GM12872 (cell line): ENCODE measurements at regions not wholly inside any gene's neighbourhood (a gene's known extent, or its start where the extent isn't known, plus 50 kb on each side); places are given as distances from the start of the nearest gene placed in this dataset.

Experiments used
- CTCF ChIP-seq: IDR thresholded peaks from 3 replicates; pipeline ENCODE4 v1.5.1; 2011; ENCODE audit warnings: low read depth, mild to moderate bottlenecking, low read length, moderate library complexity; ENCODE audit not compliant: insufficient read depth

GRCh38 chr6:120147071-120147871 is 797.7 kb upstream of the MAN1A1 start:
- TF ChIP-seq CTCF = peak; percentile 44; the same call in 2 of the 3 replicates

- TF ChIP-seq CTCF = no peak
Observed at GRCh38 chr6:120141601-120142000, 792.0 kb upstream of the MAN1A1 start.

- no peak for TF ChIP-seq CTCF
Observed at GRCh38 chr6:120137492-120137891, 787.9 kb upstream of the MAN1A1 start.

- no peak for TF ChIP-seq CTCF
Observed at GRCh38 chr6:120129228-120129627, 779.7 kb upstream of the MAN1A1 start.

- no peak for TF ChIP-seq CTCF
Observed at GRCh38 chr6:120122401-120122800, 772.8 kb upstream of the MAN1A1 start.

GRCh38 chr6:120116343-120116742 is 766.8 kb upstream of the MAN1A1 start:
- TF ChIP-seq CTCF = no peak

- TF ChIP-seq CTCF = no peak
Observed at GRCh38 chr6:120112980-120113379, 763.4 kb upstream of the MAN1A1 start.
